GM12872 (cell line): ENCODE measurements at regions not wholly inside any gene's neighbourhood (a gene's known extent, or its start where the extent isn't known, plus 50 kb on each side); places are given as distances from the start of the nearest gene placed in this dataset.

Source experiments
- CTCF ChIP-seq: IDR thresholded peaks from 3 replicates; pipeline ENCODE4 v1.5.1; 2011; ENCODE audit warnings: low read depth, mild to moderate bottlenecking, low read length, moderate library complexity; ENCODE audit not compliant: insufficient read depth

GRCh38 chr14:89096946-89097345 lies 272.5 kb downstream of the TTC8 start:
- TF ChIP-seq CTCF, result no peak

- TF ChIP-seq CTCF, result no peak
Observed at GRCh38 chr14:89098254-89098653, 273.8 kb downstream of the TTC8 start.
